Nephron (organoid): ENCODE measurements at regions not wholly inside any gene's neighbourhood (a gene's known extent, or its start where the extent isn't known, plus 50 kb on each side); places are given as distances from the start of the nearest gene placed in this dataset.

Experiments
- H3K27ac Mint-ChIP-seq, 3 experiments: 2 replicates each; pipeline ENCODE4 v1.8.0; 2020; ENCODE audit warnings: mixed read lengths in 3 of 3, mild to moderate bottlenecking in 2 of 3, moderate library complexity in 1 of 3
- H3K27me3 Mint-ChIP-seq: 2 replicates; pipeline ENCODE4 v1.8.0; 2021; ENCODE audit warnings: low read depth, mild to moderate bottlenecking, moderate library complexity, mixed read lengths
- H3K36me3 Mint-ChIP-seq: 2 replicates; pipeline ENCODE4 v1.8.0; 2020; ENCODE audit warnings: low read depth, mixed read lengths
- H3K4me1 Mint-ChIP-seq: 2 replicates; pipeline ENCODE4 v1.8.0; 2020; ENCODE audit warnings: mixed read lengths
- H3K4me3 Mint-ChIP-seq, 3 experiments: 2 replicates each; pipeline ENCODE4 v1.8.0; 2020; ENCODE audit warnings: mild to moderate bottlenecking in 3 of 3, mixed read lengths in 3 of 3, moderate library complexity in 2 of 3
- H3K9me3 Mint-ChIP-seq: 2 replicates; pipeline ENCODE4 v1.8.0; 2020; ENCODE audit warnings: mixed read lengths
- CTCF ChIP-seq, 3 experiments: fragments of 200-600 bp; sonication (generic); IDR thresholded peaks; one replicate each; pipeline ENCODE4 v1.5.0; 2021; ENCODE audit warnings: antibody characterized with exemption in 3 of 3; ENCODE audit not compliant: unreplicated experiment in 3 of 3

DNA sequence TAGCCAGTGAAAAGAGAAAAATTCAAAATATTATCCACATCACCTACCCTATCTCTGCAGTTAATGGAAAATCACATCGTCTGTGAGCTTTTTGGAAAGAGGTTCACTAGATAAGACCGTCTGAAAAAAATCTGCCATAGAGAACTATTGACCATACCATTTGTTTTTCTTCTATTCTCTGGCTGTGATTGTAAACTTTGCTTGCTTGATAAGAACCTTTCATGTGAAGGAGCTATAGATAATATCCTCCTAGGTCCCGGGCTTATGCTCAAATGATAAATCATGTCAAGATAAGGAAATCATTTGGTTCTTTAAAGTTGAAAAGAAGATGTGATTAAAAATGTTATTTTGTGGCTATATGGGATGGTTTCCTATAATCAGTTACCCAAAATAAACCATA, 369.9 kb downstream of the SIPA1L2 start:
- no peaks in the 10 kb centered on the region for H3K9me3 Mint-ChIP-seq

DNA sequence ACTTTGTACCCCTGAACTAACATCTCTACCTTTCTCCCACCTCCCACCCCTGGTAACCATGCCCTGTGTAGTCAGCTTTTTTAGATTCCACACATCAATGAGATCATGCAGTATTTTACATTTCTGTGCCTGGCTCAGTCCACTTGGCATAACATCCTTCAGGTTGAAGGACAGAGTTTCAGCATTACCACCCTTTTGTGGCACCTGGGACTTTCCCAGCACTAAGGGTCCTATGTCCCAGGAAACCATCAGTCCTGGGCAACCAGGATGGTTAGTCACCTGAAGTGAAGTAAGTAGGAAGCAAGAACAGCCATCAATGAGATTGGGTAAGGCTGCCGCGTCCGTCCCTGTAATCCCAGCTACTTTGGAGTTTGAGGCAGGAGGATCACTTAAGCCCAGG, 370.6 kb downstream of the SIPA1L2 start:
- H3K27me3 Mint-ChIP-seq = peaks cover 40% of the 10 kb centered on the region
- H3K27ac Mint-ChIP-seq = no peak overlapping the region
- TF ChIP-seq CTCF (IDR thresholded peaks at IDR 0.05; ENCODE audit: unreplicated experiment in 3 of 3) = no peak
- no peaks in the 10 kb centered on the region for H3K9me3 Mint-ChIP-seq
- H3K4me3 Mint-ChIP-seq = no peak overlapping the region
- H3K36me3 Mint-ChIP-seq = no peaks in the 10 kb centered on the region
- H3K4me1 Mint-ChIP-seq = no peaks in the 10 kb centered on the region

More for the DNA sequence above, 369.9 kb downstream of the SIPA1L2 start:
- Mint-ChIP-seq H3K36me3 (no peaks in the 10 kb centered on the region), H3K27ac (peak overlapping the region in 1 of 3 experiments; percentile 27), H3K4me1 (no peaks in the 10 kb centered on the region), H3K4me3 (no peak overlapping the region), H3K27me3 (peaks cover 40% of the 10 kb centered on the region)
- TF ChIP-seq CTCF (IDR thresholded peaks at IDR 0.05; ENCODE audit: unreplicated experiment in 3 of 3) = no peak

GRCh38 chr1:232252546-232253118, 377.3 kb downstream of the SIPA1L2 start:
- Mint-ChIP-seq H3K4me3 (no peak overlapping the region), H3K9me3 (no peaks in the 10 kb centered on the region), H3K27ac (no peak overlapping the region), H3K4me1 (peaks cover 22% of the 10 kb centered on the region), H3K27me3 (peaks cover 7% of the 10 kb centered on the region), H3K36me3 (no peaks in the 10 kb centered on the region)
- no peak for TF ChIP-seq CTCF (IDR thresholded peaks at IDR 0.05; ENCODE audit: unreplicated experiment in 3 of 3)

DNA sequence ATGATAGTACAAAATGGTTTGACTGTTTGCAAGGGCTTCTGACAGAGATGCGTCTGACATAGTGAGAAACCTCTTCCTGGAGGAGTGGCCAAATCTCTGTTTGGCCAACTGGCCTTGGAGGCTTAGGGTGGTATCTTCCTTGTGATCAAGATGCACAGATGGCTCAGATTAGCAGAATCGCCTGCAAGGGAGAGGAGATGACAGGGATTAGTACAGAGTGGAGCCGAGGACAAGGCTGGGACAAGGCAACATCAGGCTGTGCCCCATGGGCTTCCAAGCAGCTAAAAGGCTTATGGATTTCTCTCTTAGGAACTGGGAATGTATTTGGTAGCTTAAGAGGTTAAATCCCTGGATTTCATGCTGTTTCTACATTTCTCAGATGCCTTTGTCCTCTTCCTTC, 379.1 kb downstream of the SIPA1L2 start:
- Mint-ChIP-seq H3K27ac (no peak overlapping the region), H3K4me1 (peaks cover 22% of the 10 kb centered on the region), H3K36me3 (no peaks in the 10 kb centered on the region), H3K27me3 (peaks cover 7% of the 10 kb centered on the region), H3K9me3 (no peaks in the 10 kb centered on the region), H3K4me3 (no peak overlapping the region)
- TF ChIP-seq CTCF (IDR thresholded peaks at IDR 0.05; ENCODE audit: unreplicated experiment in 3 of 3) = no peak

DNA sequence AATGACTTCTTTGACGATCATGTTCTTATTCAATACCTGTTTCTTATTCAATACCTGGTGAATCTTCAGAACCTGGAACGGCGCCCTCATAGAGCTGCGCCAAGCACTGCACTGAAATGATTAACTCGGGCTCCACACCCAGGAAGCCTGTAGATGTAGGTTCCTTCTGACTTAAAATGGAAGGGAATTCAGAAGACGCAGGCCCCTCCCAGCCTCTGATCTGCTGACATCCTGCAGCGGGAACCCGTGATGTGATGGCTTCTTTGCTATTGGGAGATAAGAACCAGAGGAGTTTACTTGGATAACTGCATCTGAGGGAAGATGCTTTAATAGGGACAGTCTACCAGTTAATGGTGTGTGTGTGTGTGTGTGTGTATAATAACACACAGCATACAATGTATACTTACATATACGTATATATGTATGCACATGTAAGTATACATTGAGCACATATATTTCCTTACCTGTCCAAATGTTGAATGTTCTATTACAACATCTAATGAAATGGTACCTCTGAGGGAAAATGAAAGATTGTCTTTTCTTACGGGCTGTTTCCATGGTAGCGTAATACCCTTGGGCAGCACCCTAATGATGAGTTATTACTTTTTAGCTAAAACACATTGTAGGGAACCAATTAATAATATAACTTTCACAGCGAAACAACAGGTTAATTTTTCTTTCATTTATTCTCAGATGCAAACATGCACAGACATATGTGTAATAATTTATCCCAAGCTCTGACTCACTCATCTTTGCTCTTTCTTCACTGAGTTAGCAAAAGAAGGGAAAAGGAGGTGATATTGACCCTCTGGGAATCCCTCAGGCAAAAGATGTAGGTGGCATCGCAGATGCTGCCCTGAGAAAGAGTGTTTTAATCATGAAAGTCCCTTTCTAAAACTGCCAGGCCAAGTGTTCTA, 379.8 kb downstream of the SIPA1L2 start:
- H3K27ac Mint-ChIP-seq = peak overlapping the region; percentile 34 to 72 (median 64)
- peaks cover 22% of the 10 kb centered on the region for H3K4me1 Mint-ChIP-seq
- H3K27me3 Mint-ChIP-seq = peaks cover 7% of the 10 kb centered on the region
- H3K4me3 Mint-ChIP-seq = peak overlapping the region in 1 of 3 experiments; percentile 2
- no peaks in the 10 kb centered on the region for H3K9me3 Mint-ChIP-seq
- TF ChIP-seq CTCF (IDR thresholded peaks at IDR 0.05; ENCODE audit: unreplicated experiment in 3 of 3) = no peak
- H3K36me3 Mint-ChIP-seq = no peaks in the 10 kb centered on the region
